Skin of body (tissue), 1 donor: ENCODE measurements at regions not wholly inside any gene's neighbourhood (a gene's known extent, or its start where the extent isn't known, plus 50 kb on each side); places are given as distances from the start of the nearest gene placed in this dataset.
A peak's percentile ranks its signal among the peaks of the same experiment; 100 is the strongest.

ENCODE experiments used
- DNase-seq: peaks from one replicate; lab custom pipeline; 2025; lab: John Stamatoyannopoulos, UW

- no peak for DNase-seq
Observed at GRCh38 chr2:106978647-106979046, 92.7 kb upstream of the ST6GAL2 start.

GRCh38 chr2:106981491-106981890 is 95.5 kb upstream of the ST6GAL2 start:
- no peak for DNase-seq

- no peak for DNase-seq
Observed at GRCh38 chr2:106982350-106982749, 96.4 kb upstream of the ST6GAL2 start.

GRCh38 chr2:106983305-106983704 is 97.3 kb upstream of the ST6GAL2 start:
- DNase-seq, result no peak

GRCh38 chr2:106988361-106988760 is 102.4 kb upstream of the ST6GAL2 start:
- DNase-seq, result no peak

DNA sequence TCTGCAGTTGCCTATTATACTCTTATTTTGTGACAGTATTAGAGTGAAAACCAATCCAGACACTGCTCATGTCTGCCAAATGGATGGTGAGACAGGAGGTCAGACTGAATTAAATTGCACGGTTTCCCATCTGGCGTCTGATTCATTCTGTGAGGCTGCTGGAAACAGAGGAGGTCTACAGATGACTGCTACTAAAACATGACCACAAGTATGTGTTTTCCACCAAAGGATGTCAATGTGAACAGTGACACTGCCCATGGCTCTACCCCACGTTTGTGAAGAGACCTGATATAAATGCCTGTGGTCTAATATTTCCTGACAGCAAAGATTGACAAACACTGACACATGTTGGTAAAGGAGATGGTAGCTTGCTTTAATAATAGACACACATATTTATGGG is 104.3 kb upstream of the ST6GAL2 start:
- DNase-seq, result no peak

- no peak for DNase-seq
Observed at GRCh38 chr2:106991866-106992265, 105.9 kb upstream of the ST6GAL2 start.

- DNase-seq, result peak; percentile 67
Observed at GRCh38 chr2:106995556-106995955, 109.6 kb upstream of the ST6GAL2 start.

GRCh38 chr2:106996171-106996769 is 110.3 kb upstream of the ST6GAL2 start:
- DNase-seq, result no peak

DNA sequence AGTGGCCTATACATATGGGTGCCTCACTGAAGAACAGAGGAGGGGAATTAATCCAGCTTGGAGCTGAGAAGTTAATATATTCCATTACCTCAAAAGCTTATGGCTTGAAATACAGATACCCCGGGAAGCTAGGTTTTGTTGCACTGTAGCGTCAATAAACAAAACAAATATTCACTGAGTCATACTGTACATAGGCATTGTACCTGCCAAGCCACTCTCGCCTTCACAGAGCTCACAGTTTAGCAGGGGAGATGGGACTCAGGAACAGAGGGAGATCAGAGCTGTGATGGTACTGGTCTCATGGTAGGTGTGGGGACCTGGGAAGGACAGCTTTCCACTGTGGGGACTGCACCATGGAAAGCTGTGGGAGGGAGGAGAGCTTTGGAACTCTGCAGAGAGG is 111.2 kb upstream of the ST6GAL2 start:
- DNase-seq, result no peak

- peak; percentile 42 for DNase-seq
Observed at GRCh38 chr2:107001062-107001461, 115.1 kb upstream of the ST6GAL2 start.

DNA sequence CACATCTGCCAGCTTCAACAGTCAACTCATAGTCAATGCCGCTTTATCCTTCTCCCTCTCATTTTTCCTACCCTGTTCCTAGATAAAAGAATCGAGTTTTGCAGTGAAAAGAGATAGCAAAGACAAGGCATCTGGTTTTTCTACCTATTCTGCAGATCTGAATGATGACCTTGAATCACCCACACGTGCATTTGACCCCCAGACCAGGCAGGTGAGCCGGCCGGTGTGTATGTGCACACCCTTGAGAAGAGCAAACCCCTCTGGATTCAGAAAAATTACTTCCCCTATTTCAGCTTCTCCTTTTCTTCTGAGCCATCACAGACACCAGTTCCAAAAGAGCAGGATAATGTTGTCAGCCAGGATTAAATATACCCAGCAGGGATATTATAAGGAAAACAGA is 115.6 kb upstream of the ST6GAL2 start:
- no peak for DNase-seq

GRCh38 chr2:107001964-107002696 is 116.2 kb upstream of the ST6GAL2 start:
- DNase-seq, result no peak

DNA sequence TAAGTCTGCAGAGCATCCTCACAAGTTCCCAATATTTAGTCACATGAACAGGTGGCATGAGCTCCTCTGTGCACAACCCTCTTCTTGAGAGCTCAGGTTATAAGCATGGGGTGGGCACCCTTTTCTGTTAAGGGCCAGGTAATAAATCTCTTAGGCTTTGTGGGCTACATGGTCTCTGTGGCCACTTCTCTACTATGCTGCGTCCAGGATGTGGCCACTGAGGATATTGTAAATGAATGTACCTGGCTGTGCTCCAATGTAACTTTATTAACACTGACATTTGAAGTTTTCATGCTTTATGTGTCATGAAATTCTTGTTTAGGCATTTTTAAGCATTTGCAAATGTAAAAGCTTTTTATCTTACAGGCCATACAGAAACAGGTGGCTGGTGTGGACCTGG is 116.8 kb upstream of the ST6GAL2 start:
- no peak for DNase-seq

GRCh38 chr2:107005853-107006252 is 119.9 kb upstream of the ST6GAL2 start:
- DNase-seq, result no peak

DNA sequence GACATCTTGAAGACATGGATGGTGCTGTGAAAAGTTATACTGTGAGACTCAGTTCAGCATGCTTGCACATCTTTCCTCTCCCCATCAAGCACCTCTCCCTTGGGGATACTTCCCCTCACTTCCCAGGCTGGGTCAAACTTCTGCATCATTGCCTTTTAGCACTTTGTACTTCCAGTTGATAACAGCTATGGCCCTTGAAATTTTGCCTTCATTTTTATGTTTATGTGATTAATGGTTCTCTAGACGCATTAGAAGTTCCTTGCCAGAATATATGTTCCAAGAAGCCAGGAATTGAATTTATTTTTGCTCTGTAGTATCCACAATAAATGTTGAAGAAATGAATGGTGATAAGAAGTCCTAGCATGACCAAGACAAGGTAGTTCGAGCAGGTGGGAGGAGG is 120.9 kb upstream of the ST6GAL2 start:
- DNase-seq, result peak; percentile 47

GRCh38 chr2:107007927-107008326 is 122.0 kb upstream of the ST6GAL2 start:
- DNase-seq, result no peak

- DNase-seq, result no peak
Observed at GRCh38 chr2:107008843-107009242, 122.9 kb upstream of the ST6GAL2 start.

- no peak for DNase-seq
Observed at GRCh38 chr2:107009275-107009674, 123.3 kb upstream of the ST6GAL2 start.

- DNase-seq, result no peak
Observed at GRCh38 chr2:107012714-107013306, 126.8 kb upstream of the ST6GAL2 start.

GRCh38 chr2:107013884-107014283 is 127.9 kb upstream of the ST6GAL2 start:
- DNase-seq, result no peak

- no peak for DNase-seq
Observed at GRCh38 chr2:107018366-107018765, 132.4 kb upstream of the ST6GAL2 start.

DNA sequence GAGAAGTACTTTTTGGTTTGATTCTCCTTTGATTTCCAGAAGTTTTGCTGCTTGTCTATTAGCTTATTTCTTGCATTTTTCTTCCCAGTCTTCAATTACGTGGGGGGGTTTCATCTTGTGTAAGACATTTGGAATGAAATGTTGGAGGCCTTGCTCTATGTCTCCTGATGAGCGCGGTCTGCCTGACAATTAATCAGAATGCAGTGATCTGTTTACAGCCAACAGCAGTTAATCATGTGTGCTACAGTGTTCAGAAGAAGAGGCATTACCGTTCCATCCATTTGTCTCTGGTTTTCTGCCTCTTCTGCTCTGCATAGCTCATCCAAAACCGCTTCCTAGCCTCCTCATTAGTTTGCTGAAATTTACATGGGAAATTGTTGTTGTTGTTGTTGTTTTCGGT is 134.4 kb upstream of the ST6GAL2 start:
- peak; percentile 28 for DNase-seq
